SK-N-SH treated with all-trans-retinoic acid at 6 μM for 48 hours (cell line): ENCODE measurements at regions not wholly inside any gene's neighbourhood (a gene's known extent, or its start where the extent isn't known, plus 50 kb on each side); places are given as distances from the start of the nearest gene placed in this dataset.

Source experiments
- ARNTL ChIP-seq: fragments of 450-650 bp; formaldehyde crosslinking; IDR thresholded peaks from 2 replicates; pipeline ENCODE4 v1.5.0; 2020; ENCODE audit warnings: low read depth, mild to moderate bottlenecking, moderate library complexity, borderline replicate concordance
- CREB5 ChIP-seq: fragments of 250-450 bp; sonication (Bioruptor Pico); IDR thresholded peaks from 2 replicates; pipeline ENCODE4 v1.5.1; 2020; ENCODE audit warnings: low read depth, mild to moderate bottlenecking, moderate library complexity
- ESRRG ChIP-seq: fragments of 250-450 bp; sonication (Bioruptor Pico); IDR thresholded peaks from 2 replicates; pipeline ENCODE4 v1.6.1; 2021; ENCODE audit warnings: mild to moderate bottlenecking
- PATZ1 ChIP-seq: fragments of 250-450 bp; sonication (Bioruptor Pico); IDR thresholded peaks from 2 replicates; pipeline ENCODE4 v1.8.0; 2020; ENCODE audit warnings: mild to moderate bottlenecking, moderate library complexity, borderline replicate concordance
- PPARA ChIP-seq: fragments of 250-450 bp; sonication (Bioruptor Pico); IDR thresholded peaks from 2 replicates; pipeline ENCODE4 v1.5.0; 2020; ENCODE audit warnings: mild to moderate bottlenecking, borderline replicate concordance
- RARB ChIP-seq: fragments of 250-450 bp; sonication (Bioruptor Pico); IDR thresholded peaks from 2 replicates; pipeline ENCODE4 v1.8.0; 2021; ENCODE audit warnings: mild to moderate bottlenecking, moderate library complexity
- ZC3H10 ChIP-seq: fragments of 250-450 bp; sonication (Bioruptor Pico); IDR thresholded peaks from 2 replicates; pipeline ENCODE4 v1.5.1; 2021; ENCODE audit warnings: mild to moderate bottlenecking, moderate library complexity
- ZFP3 ChIP-seq: fragments of 250-450 bp; sonication (Bioruptor Pico); IDR thresholded peaks from 2 replicates; pipeline ENCODE4 v1.5.0; 2020; ENCODE audit warnings: mild to moderate bottlenecking, moderate library complexity
- ZFP30 ChIP-seq: fragments of 450-650 bp; formaldehyde crosslinking; IDR thresholded peaks from 2 replicates; pipeline ENCODE4 v1.5.0; 2022; ENCODE audit warnings: mild to moderate bottlenecking, moderate library complexity
- ZNF565 ChIP-seq: fragments of 450-650 bp; formaldehyde crosslinking; conservative IDR thresholded peaks from 2 replicates; pipeline ENCODE4 v1.5.0; 2020; ENCODE audit warnings: low read depth, mild to moderate bottlenecking, moderate library complexity

- TF ChIP-seq ESRRG (CRISPR knock-in tag): no peak
- TF ChIP-seq ZNF565 (CRISPR knock-in tag): no peak
- no peak for TF ChIP-seq PATZ1 (CRISPR knock-in tag)
- no peak for TF ChIP-seq ARNTL (CRISPR knock-in tag)
- TF ChIP-seq ZFP30: no peak
- no peak for TF ChIP-seq CREB5
- no peak for TF ChIP-seq PPARA (CRISPR knock-in tag)
- no peak for TF ChIP-seq ZC3H10
- no peak for TF ChIP-seq ZFP3 (CRISPR knock-in tag)
- TF ChIP-seq RARB: no peak
Measured at GRCh38 chr17:68197091-68197996, 50.5 kb upstream of the AMZ2 start.
